Middle frontal gyrus (tissue), 1 donor: ENCODE measurements at regions not wholly inside any gene's neighbourhood (a gene's known extent, or its start where the extent isn't known, plus 50 kb on each side); places are given as distances from the start of the nearest gene placed in this dataset.
"Not testable (repeated sequence)": the region's sequence is repeated elsewhere in the genome, so short reads cannot be mapped to it uniquely, and the experiment has no call there.

Source experiments
- DNase-seq: peaks from one replicate; pipeline ENCODE4 v3.0.0-alpha.2; 2015; ENCODE audit warnings: low spot score; ENCODE audit errors: extremely low spot score

DNA sequence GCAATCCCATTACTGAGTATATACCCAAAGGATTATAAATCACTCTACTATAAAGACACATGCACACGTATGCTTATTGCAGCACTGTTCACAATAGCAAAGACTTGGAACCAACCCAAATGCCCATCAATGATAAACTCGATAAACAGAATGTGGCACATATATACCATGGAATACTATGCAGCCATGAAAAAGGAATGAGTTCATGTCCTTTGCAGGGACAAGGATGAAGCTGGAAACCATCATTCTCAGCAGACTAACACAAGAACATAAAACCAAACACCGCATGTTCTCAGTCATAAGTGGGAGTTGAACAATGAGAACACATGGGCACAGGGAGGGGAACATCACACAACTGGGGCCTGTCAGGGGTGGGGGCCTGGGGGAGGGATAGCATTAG lies 532.8 kb upstream of the AMOT start:
- DNase-seq, result not testable (repeated sequence)

GRCh38 chrX:113370006-113370405 lies 529.4 kb upstream of the AMOT start:
- no peak for DNase-seq

GRCh38 chrX:113369056-113369455 lies 528.4 kb upstream of the AMOT start:
- no peak for DNase-seq

DNA sequence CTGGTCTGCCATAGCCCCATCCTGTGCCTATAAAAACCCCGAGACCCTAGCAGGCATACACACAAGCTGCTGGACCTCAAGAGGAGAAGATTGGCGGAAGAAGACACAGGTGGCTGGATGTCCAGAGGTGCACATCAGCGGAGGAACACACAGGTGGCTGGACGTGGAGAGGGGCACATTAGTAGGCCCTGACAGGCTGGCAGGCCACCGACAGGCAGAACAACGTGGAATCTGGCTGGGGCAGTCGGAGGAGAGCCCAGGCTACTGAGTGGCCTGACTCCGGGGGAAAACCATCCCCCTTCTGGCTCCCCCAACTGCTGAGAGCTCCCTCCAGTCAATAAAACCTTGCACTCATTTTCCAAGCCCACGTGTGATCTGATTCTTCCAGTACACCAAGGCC lies 512.5 kb upstream of the AMOT start:
- DNase-seq, result no peak

DNA sequence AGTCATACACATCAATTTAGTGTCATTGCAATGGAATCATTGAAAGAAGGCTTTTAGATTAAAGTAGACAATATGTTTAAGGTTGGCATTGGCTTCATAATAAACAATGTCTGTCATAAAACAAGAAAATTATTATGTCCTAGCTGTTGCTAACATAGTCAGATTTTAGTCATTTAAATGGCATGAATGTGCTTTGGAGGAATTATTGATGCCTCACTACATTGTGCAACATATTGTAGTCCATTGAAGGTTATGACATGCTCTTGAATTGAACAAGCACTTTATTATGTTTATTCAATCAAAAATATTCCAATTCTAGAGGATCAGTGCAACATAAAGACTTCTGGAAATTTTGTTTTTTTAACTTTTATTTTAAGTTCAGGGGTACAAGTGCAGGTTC lies 489.8 kb upstream of the AMOT start:
- DNase-seq, result no peak

GRCh38 chrX:113315927-113316326 lies 475.3 kb upstream of the AMOT start:
- DNase-seq, result no peak

- DNase-seq, result no peak
These were observed 464.9 kb upstream of the AMOT start for GRCh38 chrX:113305496-113305895.

DNA sequence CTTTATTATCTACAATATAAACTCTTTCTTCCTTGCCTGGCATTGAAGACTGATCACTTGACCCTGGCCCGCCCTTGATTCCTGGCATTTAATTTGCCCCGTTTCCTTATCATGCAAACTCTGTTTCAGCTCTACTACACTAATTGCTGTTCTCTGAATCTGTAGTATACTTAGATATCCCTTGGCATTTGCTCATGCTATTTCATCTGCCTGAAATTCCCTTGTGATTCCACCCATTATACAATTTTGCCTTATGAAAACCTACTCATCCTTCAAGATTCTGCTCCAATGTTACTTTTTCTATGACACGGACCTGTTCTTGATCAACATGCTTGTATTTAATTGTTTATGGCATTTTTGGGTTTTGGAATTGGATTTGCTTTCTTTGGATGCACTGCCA lies 459.9 kb upstream of the AMOT start:
- DNase-seq, result no peak

GRCh38 chrX:113297437-113297836 lies 456.8 kb upstream of the AMOT start:
- DNase-seq, result no peak

DNA sequence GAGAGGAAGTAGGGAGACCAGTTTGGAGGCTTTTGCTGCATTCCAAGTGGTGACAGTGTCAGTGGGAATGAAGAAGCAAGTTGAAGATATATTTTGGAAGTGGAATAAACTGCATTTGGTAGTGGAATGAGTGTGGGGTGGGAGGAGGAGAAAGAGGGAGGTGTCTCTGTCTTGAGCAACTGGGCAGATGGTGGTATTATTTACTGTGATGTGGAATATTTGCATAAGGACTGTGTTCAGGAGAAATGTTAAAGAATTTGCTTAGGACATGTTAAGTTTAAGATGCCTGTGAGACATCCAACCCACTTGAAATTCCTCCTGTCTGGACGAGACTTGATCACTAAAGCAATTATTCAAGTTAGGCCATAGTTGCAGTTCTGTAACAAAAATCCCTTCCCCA lies 448.9 kb upstream of the AMOT start:
- no peak for DNase-seq

- DNase-seq, result no peak
These were observed 447.1 kb upstream of the AMOT start for GRCh38 chrX:113287761-113288160.

- no peak for DNase-seq
These were observed 435.2 kb upstream of the AMOT start for GRCh38 chrX:113275804-113276203.

- no peak for DNase-seq
These were observed 434.2 kb upstream of the AMOT start for GRCh38 chrX:113274791-113275190.

- no peak for DNase-seq
These were observed 433.7 kb upstream of the AMOT start for GRCh38 chrX:113274345-113274744.

- DNase-seq, result no peak
These were observed 428.6 kb upstream of the AMOT start for GRCh38 chrX:113269203-113269602.

DNA sequence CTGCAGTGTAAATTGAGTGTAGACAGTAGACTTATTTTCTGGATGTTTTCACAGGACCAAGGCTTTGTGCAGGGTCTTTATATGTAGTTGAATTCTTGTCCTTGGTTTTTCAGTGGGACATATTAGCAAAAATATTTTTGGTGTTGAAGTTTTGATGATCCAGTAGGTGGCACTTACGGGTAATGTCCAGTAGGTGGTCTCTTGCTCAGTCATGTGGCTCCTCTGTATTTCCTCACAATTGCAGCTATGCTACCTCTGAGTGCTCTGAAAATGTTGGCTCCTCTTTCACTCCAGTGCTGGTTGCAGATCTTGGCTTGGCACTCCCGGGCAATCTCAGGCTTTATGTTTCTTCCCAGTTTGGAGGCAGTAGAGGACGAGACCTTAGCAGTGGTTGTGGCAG lies 419.8 kb upstream of the AMOT start:
- DNase-seq, result no peak

- no peak for DNase-seq
These were observed 381.7 kb upstream of the AMOT start for GRCh38 chrX:113222305-113222704.

- DNase-seq, result no peak
These were observed 371.4 kb upstream of the AMOT start for GRCh38 chrX:113212052-113212451.

DNA sequence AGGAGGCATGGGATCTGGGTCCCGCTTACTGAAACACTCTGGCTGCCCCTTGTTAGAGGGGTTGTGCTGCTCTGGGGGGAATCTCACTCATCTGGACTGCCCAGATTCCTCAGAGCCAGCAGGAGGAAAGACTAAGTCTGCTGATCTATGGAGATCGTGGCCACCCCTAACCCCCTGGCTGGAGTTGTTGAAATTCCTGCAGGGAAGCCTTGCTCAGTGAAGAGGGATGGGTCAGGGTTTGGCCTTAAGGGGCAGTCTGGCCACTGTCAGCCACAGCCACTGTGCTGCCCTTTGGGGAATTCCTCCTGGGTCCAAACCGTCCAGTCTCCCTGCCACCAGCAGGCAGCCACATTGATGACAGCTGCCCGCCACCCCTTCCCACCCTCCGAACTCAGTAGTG lies 362.0 kb upstream of the AMOT start:
- no peak for DNase-seq

DNA sequence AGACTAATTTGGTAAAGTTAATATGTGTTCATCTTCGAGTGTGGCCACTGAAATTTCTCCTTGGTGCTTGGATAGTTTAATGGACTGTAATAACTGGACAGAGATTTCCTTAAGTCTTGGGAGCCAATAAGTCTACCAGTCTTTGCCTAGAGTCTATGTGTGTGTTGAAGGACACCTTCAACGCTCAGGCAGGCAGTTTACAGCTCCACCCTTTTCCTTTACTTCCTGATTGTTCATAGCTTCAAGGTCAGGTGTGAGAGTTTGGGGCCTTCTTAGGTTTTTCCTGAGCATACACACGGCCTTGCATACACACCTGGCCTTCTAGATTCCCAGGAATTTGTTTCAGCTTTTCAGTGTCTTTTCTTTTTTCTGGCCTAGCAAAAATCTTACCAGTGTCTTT lies 355.3 kb upstream of the AMOT start:
- no peak for DNase-seq

DNA sequence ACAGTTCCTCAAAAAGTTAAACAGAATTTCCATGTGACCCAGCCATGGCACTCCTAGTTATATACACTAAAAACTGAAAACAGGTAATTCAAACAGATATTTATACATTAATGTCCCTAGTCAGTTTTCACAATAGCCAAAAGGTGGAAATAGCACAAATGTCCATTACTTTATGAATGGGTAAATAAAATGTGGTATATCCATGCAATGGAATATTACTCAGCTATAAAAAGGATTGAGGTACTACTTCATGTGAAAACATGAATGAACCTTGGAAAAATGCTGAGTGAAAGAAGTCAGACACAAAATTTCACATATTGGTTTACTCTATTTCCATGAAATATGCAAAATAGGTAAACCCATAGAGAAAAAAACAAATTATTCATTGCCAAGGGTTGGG lies 351.8 kb upstream of the AMOT start:
- no peak for DNase-seq

DNA sequence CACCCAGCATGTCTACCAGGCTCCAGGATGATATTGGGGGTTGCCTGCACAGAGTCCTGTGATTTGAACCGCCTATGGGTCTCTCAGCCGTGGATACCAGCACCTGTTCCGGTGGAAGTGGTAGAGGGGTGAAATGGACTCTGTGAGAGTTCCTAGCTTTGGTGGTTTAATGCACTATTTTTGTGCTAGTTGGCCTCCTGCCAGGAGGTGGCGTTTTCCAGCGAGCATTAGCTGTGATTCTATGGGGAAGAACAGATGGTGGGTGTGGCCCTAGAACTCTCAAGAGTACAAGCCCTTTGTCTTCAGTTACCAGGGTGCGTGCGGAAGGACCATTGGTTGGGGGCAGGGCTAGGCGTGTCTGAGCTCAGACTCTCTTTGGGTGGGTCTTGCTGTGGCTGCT lies 316.9 kb upstream of the AMOT start:
- DNase-seq, result no peak

GRCh38 chrX:113154315-113154714 lies 313.7 kb upstream of the AMOT start:
- DNase-seq, result not testable (repeated sequence)

- no peak for DNase-seq
These were observed 296.2 kb upstream of the AMOT start for GRCh38 chrX:113136836-113137235.
